ENCODE measurements at regions not wholly inside any gene's neighbourhood (a gene's known extent, or its start where the extent isn't known, plus 50 kb on each side); places are given as distances from the start of the nearest gene placed in this dataset.

DNA sequence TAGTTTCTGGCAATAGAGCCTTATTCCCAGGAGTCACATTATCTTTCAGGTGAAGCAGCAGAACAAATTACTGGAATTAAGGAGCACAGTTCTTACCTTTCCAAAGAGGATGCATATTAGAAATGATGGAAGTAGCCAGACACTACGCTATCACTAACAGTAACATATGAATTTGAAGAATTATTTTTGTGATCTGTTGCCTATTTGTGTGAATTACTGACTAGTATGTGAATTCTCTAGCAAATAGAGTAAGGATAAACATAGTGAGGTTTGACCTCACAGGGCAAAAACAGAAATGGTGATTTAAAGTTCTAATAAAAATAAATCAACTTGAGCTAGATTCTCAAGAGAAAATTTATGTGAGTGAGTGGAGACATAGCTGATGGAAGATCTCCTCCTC, 1299.3 kb downstream of the XPNPEP1 start:
- no peaks in the 10 kb centered on the region for H3K79me1 ChIP-seq (ENCODE audit: low read depth, low read length)
- DNase-seq (ENCODE audit: low read depth in 1 of 2, low spot score in 2 of 2) (no peak), FAIRE-seq (no peak)
- H3K79me2 ChIP-seq (ENCODE audit: control insufficient read depth in 1 of 2, insufficient read depth in 2 of 2, low read length in 2 of 2): no peaks in the 10 kb centered on the region
- H3K14ac ChIP-seq (ENCODE audit: insufficient read length): no peak overlapping the region
- no peak overlapping the region for H2BK15ac ChIP-seq (ENCODE audit: low read length)
- no peak overlapping the region for H2BK5ac ChIP-seq (ENCODE audit: low read depth, low read length)
- no peak for TF ChIP-seq FOSL1 (IDR thresholded peaks at IDR 0.05; ENCODE audit: insufficient read depth, low read depth, low read length)
- no peaks in the 10 kb centered on the region; the same call in 1 of the 2 replicates for H3K23me2 ChIP-seq (ENCODE audit: low read depth, low read length)
- H2BK12ac ChIP-seq (ENCODE audit: low read depth, low read length): no peak overlapping the region
- H2BK120ac ChIP-seq (replicated peaks; ENCODE audit: low read depth, low read length): no peak overlapping the region
- H3K9ac ChIP-seq (replicated peaks in 1 of 4; ENCODE audit: extremely low read depth in 1 of 4, low read depth in 3 of 4, low read length in 3 of 4): no peak overlapping the region
- no peak overlapping the region for H3K18ac ChIP-seq (ENCODE audit: extremely low read depth, low read length)
- H3K4me2 ChIP-seq (ENCODE audit: insufficient read depth in 1 of 2, low read depth in 2 of 2, low read length in 2 of 2): no peak overlapping the region
- no peak overlapping the region for H2AK5ac ChIP-seq (ENCODE audit: low read depth, low read length)
- no peak overlapping the region for H3K27ac ChIP-seq (ENCODE audit: low read depth, low read length)
- ChIA-PET POLR2A (ENCODE audit: partially characterized antibody) (no interaction called here), CTCF (ENCODE audit: partially characterized antibody) (no interaction called here)
- H4K5ac ChIP-seq (ENCODE audit: insufficient read length, low read depth, low read length): no peak overlapping the region
- no peak overlapping the region for H3K4ac ChIP-seq (replicated peaks; ENCODE audit: insufficient read length, low read depth, low read length)
- no peak overlapping the region for H4K8ac ChIP-seq (ENCODE audit: extremely low read depth, insufficient read depth, low read length)
- H2AFZ ChIP-seq (ENCODE audit: low read length): no peak overlapping the region
- no peak overlapping the region for H3K23ac ChIP-seq (ENCODE audit: insufficient read length)
- H3K9me3 ChIP-seq (ENCODE audit: insufficient read depth in 2 of 2, low read depth in 1 of 2, low read length in 1 of 2): no peaks in the 10 kb centered on the region
- H3K27me3 ChIP-seq (replicated peaks in 1 of 4; ENCODE audit: control insufficient read depth in 3 of 4, extremely low read depth in 1 of 4, insufficient read depth in 3 of 4, low read length in 3 of 4): no peaks in the 10 kb centered on the region
- H3K4me1 ChIP-seq (replicated peaks in 1 of 4; ENCODE audit: control insufficient read depth in 3 of 4, insufficient read depth in 4 of 4, low read length in 3 of 4): no peaks in the 10 kb centered on the region
- no peaks in the 10 kb centered on the region for H3K36me3 ChIP-seq (ENCODE audit: control insufficient read depth in 2 of 4, insufficient read depth in 4 of 4, low read length in 3 of 4)
- 94% methylated on average over 1 of the region's 1 CpG; no CpG with 5 or more reads in 1 of the 2 experiments for WGBS, 2 experiments (ENCODE audit: extremely low coverage in 1 of 2, insufficient coverage in 1 of 2, insufficient read length in 1 of 2, insufficient replicate concordance in 2 of 2, low coverage in 1 of 2, low lambda C conversion rate in 2 of 2, missing lambda C conversion rate in 1 of 2)
- no peak overlapping the region for H3K56ac ChIP-seq (replicated peaks; ENCODE audit: insufficient read length, low read depth, low read length)
- H3K4me3 ChIP-seq (ENCODE audit: extremely low read depth in 1 of 4, insufficient read depth in 2 of 4, low read depth in 3 of 4, low read length in 4 of 4): no peak overlapping the region
- no peaks in the 10 kb centered on the region for H4K20me1 ChIP-seq (replicated peaks in 1 of 2; ENCODE audit: control insufficient read depth in 1 of 2, insufficient read depth in 2 of 2, low read length in 2 of 2)
- no peak overlapping the region for H2BK20ac ChIP-seq (ENCODE audit: low read length)
- H4K91ac ChIP-seq (replicated peaks; ENCODE audit: insufficient read length, low read length): no peak overlapping the region
